ENCODE measurements at regions not wholly inside any gene's neighbourhood (a gene's known extent, or its start where the extent isn't known, plus 50 kb on each side); places are given as distances from the start of the nearest gene placed in this dataset.

DNA sequence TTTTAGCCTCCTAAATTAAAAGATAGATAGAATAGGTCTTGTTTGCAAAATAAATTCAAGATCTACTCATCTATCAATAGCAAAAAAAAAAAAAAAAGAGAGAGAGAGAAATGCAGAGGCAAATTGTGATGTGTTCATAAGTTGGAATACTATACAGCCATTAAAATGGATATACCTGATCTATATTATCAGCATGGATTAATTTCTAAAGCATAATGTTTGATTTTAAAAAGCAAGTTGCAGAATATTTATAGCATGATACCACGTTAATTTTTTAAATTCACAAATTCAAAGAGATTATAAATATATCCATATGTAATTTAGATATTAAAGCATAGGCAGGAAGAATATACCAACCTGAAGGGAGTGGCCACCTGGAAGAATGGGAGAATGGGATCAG, 114.9 kb upstream of the PTPRT start:
- TF ChIP-seq RAD21 (IDR thresholded peaks at IDR 0.05; ENCODE audit: insufficient read depth, low read depth, low read length) (no peak), DPF2 (IDR thresholded peaks at IDR 0.05) (no peak), ZNF274 (IDR thresholded peaks at IDR 0.05; ENCODE audit: insufficient read depth, insufficient read length) (no peak), MYC (IDR thresholded peaks at IDR 0.05; ENCODE audit: insufficient read depth, insufficient read length, insufficient replicate concordance, low read length, severe bottlenecking) (no peak), EP300 (IDR thresholded peaks at IDR 0.05; ENCODE audit: borderline replicate concordance in 1 of 2, control insufficient read depth in 1 of 2, low read depth in 2 of 2, low read length in 2 of 2) (no peak)
- TF ChIP-seq, protein P1, sequence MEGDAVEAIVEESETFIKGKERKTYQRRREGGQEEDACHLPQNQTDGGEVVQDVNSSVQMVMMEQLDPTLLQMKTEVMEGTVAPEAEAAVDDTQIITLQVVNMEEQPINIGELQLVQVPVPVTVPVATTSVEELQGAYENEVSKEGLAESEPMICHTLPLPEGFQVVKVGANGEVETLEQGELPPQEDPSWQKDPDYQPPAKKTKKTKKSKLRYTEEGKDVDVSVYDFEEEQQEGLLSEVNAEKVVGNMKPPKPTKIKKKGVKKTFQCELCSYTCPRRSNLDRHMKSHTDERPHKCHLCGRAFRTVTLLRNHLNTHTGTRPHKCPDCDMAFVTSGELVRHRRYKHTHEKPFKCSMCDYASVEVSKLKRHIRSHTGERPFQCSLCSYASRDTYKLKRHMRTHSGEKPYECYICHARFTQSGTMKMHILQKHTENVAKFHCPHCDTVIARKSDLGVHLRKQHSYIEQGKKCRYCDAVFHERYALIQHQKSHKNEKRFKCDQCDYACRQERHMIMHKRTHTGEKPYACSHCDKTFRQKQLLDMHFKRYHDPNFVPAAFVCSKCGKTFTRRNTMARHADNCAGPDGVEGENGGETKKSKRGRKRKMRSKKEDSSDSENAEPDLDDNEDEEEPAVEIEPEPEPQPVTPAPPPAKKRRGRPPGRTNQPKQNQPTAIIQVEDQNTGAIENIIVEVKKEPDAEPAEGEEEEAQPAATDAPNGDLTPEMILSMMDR (IDR thresholded peaks at IDR 0.05 in 2 of 3, conservative IDR thresholded peaks at IDR 0.05 in 1 of 3; ENCODE audit: control insufficient read depth in 2 of 3, extremely low read depth in 1 of 3, insufficient read depth in 1 of 3, low read depth in 3 of 3, low read length in 3 of 3), result no peak
- TF ChIP-seq, protein P2, sequence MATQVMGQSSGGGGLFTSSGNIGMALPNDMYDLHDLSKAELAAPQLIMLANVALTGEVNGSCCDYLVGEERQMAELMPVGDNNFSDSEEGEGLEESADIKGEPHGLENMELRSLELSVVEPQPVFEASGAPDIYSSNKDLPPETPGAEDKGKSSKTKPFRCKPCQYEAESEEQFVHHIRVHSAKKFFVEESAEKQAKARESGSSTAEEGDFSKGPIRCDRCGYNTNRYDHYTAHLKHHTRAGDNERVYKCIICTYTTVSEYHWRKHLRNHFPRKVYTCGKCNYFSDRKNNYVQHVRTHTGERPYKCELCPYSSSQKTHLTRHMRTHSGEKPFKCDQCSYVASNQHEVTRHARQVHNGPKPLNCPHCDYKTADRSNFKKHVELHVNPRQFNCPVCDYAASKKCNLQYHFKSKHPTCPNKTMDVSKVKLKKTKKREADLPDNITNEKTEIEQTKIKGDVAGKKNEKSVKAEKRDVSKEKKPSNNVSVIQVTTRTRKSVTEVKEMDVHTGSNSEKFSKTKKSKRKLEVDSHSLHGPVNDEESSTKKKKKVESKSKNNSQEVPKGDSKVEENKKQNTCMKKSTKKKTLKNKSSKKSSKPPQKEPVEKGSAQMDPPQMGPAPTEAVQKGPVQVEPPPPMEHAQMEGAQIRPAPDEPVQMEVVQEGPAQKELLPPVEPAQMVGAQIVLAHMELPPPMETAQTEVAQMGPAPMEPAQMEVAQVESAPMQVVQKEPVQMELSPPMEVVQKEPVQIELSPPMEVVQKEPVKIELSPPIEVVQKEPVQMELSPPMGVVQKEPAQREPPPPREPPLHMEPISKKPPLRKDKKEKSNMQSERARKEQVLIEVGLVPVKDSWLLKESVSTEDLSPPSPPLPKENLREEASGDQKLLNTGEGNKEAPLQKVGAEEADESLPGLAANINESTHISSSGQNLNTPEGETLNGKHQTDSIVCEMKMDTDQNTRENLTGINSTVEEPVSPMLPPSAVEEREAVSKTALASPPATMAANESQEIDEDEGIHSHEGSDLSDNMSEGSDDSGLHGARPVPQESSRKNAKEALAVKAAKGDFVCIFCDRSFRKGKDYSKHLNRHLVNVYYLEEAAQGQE (IDR thresholded peaks at IDR 0.05; ENCODE audit: low read depth, low read length), result no peak
- TF ChIP-seq, protein P3, sequence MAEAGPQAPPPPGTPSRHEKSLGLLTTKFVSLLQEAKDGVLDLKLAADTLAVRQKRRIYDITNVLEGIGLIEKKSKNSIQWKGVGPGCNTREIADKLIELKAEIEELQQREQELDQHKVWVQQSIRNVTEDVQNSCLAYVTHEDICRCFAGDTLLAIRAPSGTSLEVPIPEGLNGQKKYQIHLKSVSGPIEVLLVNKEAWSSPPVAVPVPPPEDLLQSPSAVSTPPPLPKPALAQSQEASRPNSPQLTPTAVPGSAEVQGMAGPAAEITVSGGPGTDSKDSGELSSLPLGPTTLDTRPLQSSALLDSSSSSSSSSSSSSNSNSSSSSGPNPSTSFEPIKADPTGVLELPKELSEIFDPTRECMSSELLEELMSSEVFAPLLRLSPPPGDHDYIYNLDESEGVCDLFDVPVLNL (IDR thresholded peaks at IDR 0.05; ENCODE audit: low read depth, low read length), result no peak

All from GM12878 (cell line).